Osteocyte (in vitro differentiated cells): ENCODE measurements at regions not wholly inside any gene's neighbourhood (a gene's known extent, or its start where the extent isn't known, plus 50 kb on each side); places are given as distances from the start of the nearest gene placed in this dataset.
"Not testable (repeated sequence)": the region's sequence is repeated elsewhere in the genome, so short reads cannot be mapped to it uniquely, and the experiment has no call there.

Source experiments
- DNase-seq: peaks from one replicate; pipeline ENCODE4 v3.0.0; 2021; ENCODE audit warnings: mixed read lengths; ENCODE audit not compliant: unreplicated experiment; ENCODE audit errors: extremely low spot score
- H3K27ac Mint-ChIP-seq: one replicate; pipeline ENCODE4 v1.8.0; 2021; ENCODE audit warnings: mild to moderate bottlenecking, mixed read lengths; ENCODE audit not compliant: unreplicated experiment
- H3K27me3 Mint-ChIP-seq: one replicate; pipeline ENCODE4 v1.8.0; 2021; ENCODE audit warnings: mixed read lengths; ENCODE audit not compliant: unreplicated experiment
- H3K36me3 Mint-ChIP-seq: one replicate; pipeline ENCODE4 v1.8.0; 2021; ENCODE audit warnings: mixed read lengths; ENCODE audit not compliant: unreplicated experiment
- H3K4me1 Mint-ChIP-seq: one replicate; pipeline ENCODE4 v1.8.0; 2021; ENCODE audit warnings: mixed read lengths; ENCODE audit not compliant: unreplicated experiment
- H3K4me3 Mint-ChIP-seq: one replicate; pipeline ENCODE4 v1.8.0; 2021; ENCODE audit warnings: mild to moderate bottlenecking, moderate library complexity, mixed read lengths; ENCODE audit not compliant: unreplicated experiment
- H3K9me3 Mint-ChIP-seq: one replicate; pipeline ENCODE4 v1.8.0; 2021; ENCODE audit warnings: mixed read lengths; ENCODE audit not compliant: unreplicated experiment
- TF ChIP-seq, protein P1 (sequence below): fragments of 200-600 bp; sonication (generic); IDR thresholded peaks from 2 replicates; pipeline ENCODE4 v1.5.0; 2021; ENCODE audit warnings: antibody characterized with exemption, mild to moderate bottlenecking, moderate library complexity

- Mint-ChIP-seq H3K9me3 (no peaks in the 10 kb centered on the region), H3K36me3 (no peaks in the 10 kb centered on the region), H3K4me1 (no peaks in the 10 kb centered on the region), H3K4me3 (no peak overlapping the region), H3K27ac (no peak overlapping the region), H3K27me3 (peaks cover 15% of the 10 kb centered on the region)
- DNase-seq: no peak
- TF ChIP-seq, protein P1, sequence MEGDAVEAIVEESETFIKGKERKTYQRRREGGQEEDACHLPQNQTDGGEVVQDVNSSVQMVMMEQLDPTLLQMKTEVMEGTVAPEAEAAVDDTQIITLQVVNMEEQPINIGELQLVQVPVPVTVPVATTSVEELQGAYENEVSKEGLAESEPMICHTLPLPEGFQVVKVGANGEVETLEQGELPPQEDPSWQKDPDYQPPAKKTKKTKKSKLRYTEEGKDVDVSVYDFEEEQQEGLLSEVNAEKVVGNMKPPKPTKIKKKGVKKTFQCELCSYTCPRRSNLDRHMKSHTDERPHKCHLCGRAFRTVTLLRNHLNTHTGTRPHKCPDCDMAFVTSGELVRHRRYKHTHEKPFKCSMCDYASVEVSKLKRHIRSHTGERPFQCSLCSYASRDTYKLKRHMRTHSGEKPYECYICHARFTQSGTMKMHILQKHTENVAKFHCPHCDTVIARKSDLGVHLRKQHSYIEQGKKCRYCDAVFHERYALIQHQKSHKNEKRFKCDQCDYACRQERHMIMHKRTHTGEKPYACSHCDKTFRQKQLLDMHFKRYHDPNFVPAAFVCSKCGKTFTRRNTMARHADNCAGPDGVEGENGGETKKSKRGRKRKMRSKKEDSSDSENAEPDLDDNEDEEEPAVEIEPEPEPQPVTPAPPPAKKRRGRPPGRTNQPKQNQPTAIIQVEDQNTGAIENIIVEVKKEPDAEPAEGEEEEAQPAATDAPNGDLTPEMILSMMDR: no peak
Measured at GRCh38 chr2:35204881-35205280, 1150.7 kb upstream of the CRIM1 start.

DNA sequence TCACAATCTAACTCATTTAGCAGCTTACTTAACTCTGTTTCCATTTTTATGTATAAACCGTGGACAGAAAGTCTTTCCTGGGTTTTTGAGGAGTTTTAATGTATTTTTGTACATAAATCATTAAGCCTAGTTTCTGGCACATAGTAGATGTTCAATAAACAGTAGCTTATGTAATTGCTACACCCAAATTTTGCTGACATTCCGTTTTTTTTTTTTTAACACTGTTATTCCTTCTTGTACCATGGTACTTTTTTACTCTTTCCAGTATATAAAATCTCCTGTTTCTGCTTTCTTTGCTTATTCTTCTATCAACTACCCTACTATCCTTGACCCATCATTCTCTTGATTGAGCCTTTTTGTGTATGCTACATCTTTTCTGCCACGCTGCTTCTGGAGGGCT lies 1151.3 kb upstream of the CRIM1 start:
- TF ChIP-seq, protein P1: no peak

GRCh38 chr2:35199298-35199697 lies 1156.3 kb upstream of the CRIM1 start:
- H3K27ac Mint-ChIP-seq: no peak overlapping the region
- no peak overlapping the region for H3K4me3 Mint-ChIP-seq
- DNase-seq: no peak
- no peaks in the 10 kb centered on the region for H3K36me3 Mint-ChIP-seq
- H3K27me3 Mint-ChIP-seq: peaks cover 16% of the 10 kb centered on the region
- TF ChIP-seq, protein P1: peak; percentile 37
- H3K9me3 Mint-ChIP-seq: no peaks in the 10 kb centered on the region
- H3K4me1 Mint-ChIP-seq: no peaks in the 10 kb centered on the region

More for the DNA sequence above, 1151.3 kb upstream of the CRIM1 start:
- H3K4me1 Mint-ChIP-seq: no peaks in the 10 kb centered on the region
- no peaks in the 10 kb centered on the region for H3K36me3 Mint-ChIP-seq
- H3K27me3 Mint-ChIP-seq: peaks cover 18% of the 10 kb centered on the region
- H3K27ac Mint-ChIP-seq: no peak overlapping the region
- no peak for DNase-seq
- H3K4me3 Mint-ChIP-seq: no peak overlapping the region
- H3K9me3 Mint-ChIP-seq: no peaks in the 10 kb centered on the region

GRCh38 chr2:35185861-35186412 lies 1169.6 kb upstream of the CRIM1 start:
- no peaks in the 10 kb centered on the region for H3K36me3 Mint-ChIP-seq
- no peak overlapping the region for H3K27ac Mint-ChIP-seq
- no peaks in the 10 kb centered on the region for H3K4me1 Mint-ChIP-seq
- TF ChIP-seq, protein P1: no peak
- no peak for DNase-seq
- H3K27me3 Mint-ChIP-seq: peaks cover 15% of the 10 kb centered on the region
- H3K9me3 Mint-ChIP-seq: no peaks in the 10 kb centered on the region
- no peak overlapping the region for H3K4me3 Mint-ChIP-seq

DNA sequence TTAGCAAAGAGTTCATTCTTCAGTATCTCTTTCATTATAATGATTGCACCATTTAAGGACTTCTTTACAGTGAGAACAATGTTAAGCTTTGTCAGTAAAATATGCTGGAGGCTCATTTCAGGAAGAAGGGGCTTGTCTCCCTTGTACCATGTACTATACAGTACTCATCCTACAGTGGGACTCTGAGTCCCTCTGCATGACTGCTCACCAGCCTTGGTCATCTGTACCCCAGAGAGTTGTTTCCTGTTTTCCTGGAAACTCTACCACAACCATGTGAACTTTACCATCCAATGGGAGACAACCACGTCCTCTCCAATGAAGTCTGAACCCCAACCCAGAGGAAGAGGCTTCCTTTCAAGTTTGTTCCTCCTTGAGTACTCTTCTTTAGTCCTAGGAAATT lies 1171.1 kb upstream of the CRIM1 start:
- TF ChIP-seq, protein P1: no peak
- Mint-ChIP-seq H3K36me3 (no peaks in the 10 kb centered on the region), H3K9me3 (no peaks in the 10 kb centered on the region), H3K4me1 (no peaks in the 10 kb centered on the region), H3K4me3 (no peak overlapping the region), H3K27ac (no peak overlapping the region), H3K27me3 (peaks cover 21% of the 10 kb centered on the region)
- no peak for DNase-seq

DNA sequence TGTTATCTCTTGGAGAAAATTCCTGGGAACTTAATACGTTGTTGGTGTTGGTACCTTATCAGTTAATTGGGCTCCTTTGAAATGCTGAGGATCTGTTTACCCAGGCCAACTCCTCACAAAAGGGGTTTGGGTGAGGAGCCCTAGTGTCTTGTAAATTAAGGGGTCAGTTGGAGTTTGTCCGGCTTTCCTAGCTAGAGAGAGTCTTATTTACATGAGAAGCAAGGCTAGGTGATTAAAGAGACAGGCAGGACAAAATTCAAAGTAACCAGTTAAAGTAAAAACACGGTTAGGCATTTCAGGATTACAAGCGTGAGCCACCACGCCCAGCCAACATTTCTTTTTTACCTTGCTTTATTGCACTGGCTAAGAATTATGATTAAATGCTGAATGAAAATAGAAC lies 1178.9 kb upstream of the CRIM1 start:
- not testable (repeated sequence) for H3K36me3 Mint-ChIP-seq, H3K4me3 Mint-ChIP-seq, H3K4me1 Mint-ChIP-seq, H3K9me3 Mint-ChIP-seq, DNase-seq, H3K27ac Mint-ChIP-seq
- peaks cover 31% of the 10 kb centered on the region for H3K27me3 Mint-ChIP-seq
